HepG2 (cell line): ENCODE measurements at regions not wholly inside any gene's neighbourhood (a gene's known extent, or its start where the extent isn't known, plus 50 kb on each side); places are given as distances from the start of the nearest gene placed in this dataset.

ENCODE experiments used
- ATAC-seq: fragments of 200-7000 bp; cut with Tn5 transposase; 3 replicates; pipeline ENCODE4 v1.9.1; 2020; ENCODE audit warnings: mild to moderate bottlenecking, moderate library complexity
- BruUV-seq: library from RNA; stranded (reverse); fragments of 400-500 nt; replicated peaks from 2 replicates; lab custom pipeline; 2021; lab: Mats Ljungman, UMichigan
- CTCF ChIA-PET: fragments of 300-600 bp; formaldehyde crosslinking; extraction: SDS; loops from one replicate; lab custom pipeline; 2021; ENCODE audit warnings: low total read pairs, inconsistent platforms, low intra/inter-chr PET ratio; lab: Yijun Ruan, JAX
- POLR2A ChIA-PET: fragments of 350-600 bp; sonication (Branson Sonifier 250); formaldehyde crosslinking; loops from one replicate; lab custom pipeline; 2020; ENCODE audit warnings: antibody characterized with exemption, inconsistent platforms; lab: Yijun Ruan, JAX
- DNase-seq: peaks from one replicate; pipeline ENCODE4 v3.0.0-alpha.2; 2015; ENCODE audit warnings: low spot score
- FAIRE-seq: peaks from 3 replicates; lab custom pipeline; 2011; peaks lifted over from hg19 to GRCh38; lab: Jason Lieb, UNC
- H2AFZ ChIP-seq: one replicate; pipeline ENCODE4 v1.6.1; 2011; ENCODE audit warnings: low read length, inconsistent platforms
- H3K27ac ChIP-seq: fragments of 300-600 bp; 3 replicates; pipeline ENCODE4 v1.8.0; 2011; ENCODE audit warnings: mixed run types, mild to moderate bottlenecking, mixed read lengths, low read length, inconsistent platforms; ENCODE audit not compliant: insufficient read depth; ENCODE audit errors: extremely low read length
- H3K27me3 ChIP-seq, 2 experiments: fragments of 200-600 bp in 1 of 2; 2 replicates in 1 of 2; 3 replicates in 1 of 2; pipeline versions ENCODE4 v1.6.0 to v1.8.0; 2011; ENCODE audit warnings: low read length in 2 of 2, mild to moderate bottlenecking in 2 of 2, moderate library complexity in 2 of 2, inconsistent platforms in 1 of 2; ENCODE audit not compliant: insufficient read depth in 2 of 2, control insufficient read depth in 1 of 2
- H3K36me3 ChIP-seq, 2 experiments: fragments of 200-600 bp in 1 of 2; replicated peaks in 1 of 2; 2 replicates in 1 of 2; 3 replicates in 1 of 2; pipeline versions ENCODE4 v1.5.1 to v1.8.0; 2011; ENCODE audit warnings: low read length in 2 of 2, inconsistent platforms in 1 of 2; ENCODE audit not compliant: insufficient read depth in 2 of 2, control insufficient read depth in 1 of 2
- H3K4me1 ChIP-seq: 2 replicates; pipeline ENCODE4 v1.5.1; 2012; ENCODE audit warnings: low read length, inconsistent platforms; ENCODE audit not compliant: insufficient read depth
- H3K4me2 ChIP-seq: 2 replicates; pipeline ENCODE4 v1.6.0; 2011; ENCODE audit warnings: low read depth, low read length, inconsistent platforms
- H3K4me3 ChIP-seq, 3 experiments: fragments of 200-600 bp in 1 of 3; sonication (generic), shearing (Covaris generic) in 1 of 3; replicated peaks in 1 of 3; 2 replicates each; pipeline ENCODE4 v1.5.1; 2011 to 2016; ENCODE audit warnings: low read length in 3 of 3, inconsistent platforms in 2 of 3, low read depth in 2 of 3, mild to moderate bottlenecking in 2 of 3, control low read depth in 1 of 3, mixed read lengths in 1 of 3; ENCODE audit not compliant: insufficient read depth in 1 of 3
- H3K79me2 ChIP-seq: one replicate; pipeline ENCODE4 v1.6.1; 2011; ENCODE audit warnings: low read length, inconsistent platforms; ENCODE audit not compliant: insufficient read depth
- H3K9ac ChIP-seq: 2 replicates; pipeline ENCODE4 v1.6.0; 2011; ENCODE audit warnings: mild to moderate bottlenecking, low read depth, low read length, inconsistent platforms; ENCODE audit not compliant: insufficient read depth
- H3K9me3 ChIP-seq: 2 replicates; pipeline ENCODE4 v1.5.1; 2012; ENCODE audit warnings: mild to moderate bottlenecking, low read length
- H4K20me1 ChIP-seq: 2 replicates; pipeline ENCODE4 v1.6.0; 2011; ENCODE audit warnings: inconsistent platforms, mild to moderate bottlenecking, low read length, moderate library complexity; ENCODE audit not compliant: insufficient read depth
- CENPX ChIP-seq: sonication (generic); formaldehyde crosslinking; IDR thresholded peaks from 2 replicates; pipeline ENCODE4 v1.9.0; 2021; ENCODE audit warnings: mild to moderate bottlenecking, missing genetic modification reagents, moderate library complexity
- HNF4G ChIP-seq, 2 experiments: sonication (generic) in 1 of 2; formaldehyde crosslinking in 1 of 2; IDR thresholded peaks; 2 replicates each; pipeline versions ENCODE4 v1.4.0 to v1.6.1; 2011 to 2020; ENCODE audit warnings: borderline replicate concordance in 2 of 2, low read depth in 2 of 2, mild to moderate bottlenecking in 2 of 2, low read length in 1 of 2, missing genetic modification reagents in 1 of 2, moderate library complexity in 1 of 2
- MAFF ChIP-seq: IDR thresholded peaks from 2 replicates; pipeline ENCODE4 v1.6.1; 2011; ENCODE audit warnings: low read depth, low read length, improper control_type of control experiment
- RAD51 ChIP-seq: fragments of 450-650 bp; IDR thresholded peaks from 2 replicates; pipeline ENCODE4 v1.6.1; 2016; ENCODE audit warnings: borderline replicate concordance
- TMF1 ChIP-seq: sonication (generic); formaldehyde crosslinking; IDR thresholded peaks from 2 replicates; pipeline ENCODE4 v1.8.1; 2022; ENCODE audit warnings: low read depth, missing genetic modification reagents
- XBP1 ChIP-seq: sonication (generic); formaldehyde crosslinking; IDR thresholded peaks from 2 replicates; pipeline ENCODE4 v1.5.0; 2020; ENCODE audit warnings: missing genetic modification reagents
- ZHX1 ChIP-seq: sonication (generic); formaldehyde crosslinking; IDR thresholded peaks from 2 replicates; pipeline ENCODE4 v1.8.1; 2022; ENCODE audit warnings: low read depth, mild to moderate bottlenecking, missing genetic modification reagents
- ZNF143 ChIP-seq: sonication (generic); formaldehyde crosslinking; IDR thresholded peaks from 2 replicates; pipeline ENCODE4 v1.4.0; 2020; ENCODE audit warnings: missing genetic modification reagents
- ZNF317 ChIP-seq: sonication (generic); formaldehyde crosslinking; IDR thresholded peaks from 2 replicates; pipeline ENCODE4 v1.5.0; 2020; ENCODE audit warnings: mild to moderate bottlenecking, missing genetic modification reagents
- ZNF383 ChIP-seq: sonication (generic); formaldehyde crosslinking; IDR thresholded peaks from 2 replicates; pipeline ENCODE4 v1.4.0; 2020; ENCODE audit warnings: missing genetic modification reagents, mild to moderate bottlenecking, borderline replicate concordance
- ZNF510 ChIP-seq: sonication (generic); formaldehyde crosslinking; IDR thresholded peaks from 2 replicates; pipeline ENCODE4 v1.4.0; 2020; ENCODE audit warnings: low read depth, mild to moderate bottlenecking, missing genetic modification reagents
- ZNF513 ChIP-seq: sonication (generic); formaldehyde crosslinking; conservative IDR thresholded peaks from 2 replicates; pipeline ENCODE4 v1.5.0; 2020; ENCODE audit warnings: missing genetic modification reagents
- ZNF543 ChIP-seq: sonication (generic); formaldehyde crosslinking; IDR thresholded peaks from 2 replicates; pipeline ENCODE4 v1.4.0; 2020; ENCODE audit warnings: mild to moderate bottlenecking, missing genetic modification reagents
- WGBS: methylation state at CpG from one replicate; pipeline ENCODE4 v1.1.6; 2017; ENCODE audit warnings: low lambda C conversion rate; 5-methylcytosine and 5-hydroxymethylcytosine counted together
- in situ Hi-C: cut with HindIII; loops from 2 replicates; pipeline ENCODE4 v1.10.0; 2017; ENCODE audit warnings: low pct_unique_long_range_greater_than_20kb; ENCODE audit not compliant: extremely low pct_ligation_motif_present
- intact Hi-C: fragments of 100-400 bp; cut with micrococcal nuclease; formaldehyde crosslinking; loops from one replicate; pipeline ENCODE4 v1.10.0; 2022; ENCODE audit not compliant: unreplicated experiment

- TF ChIP-seq HNF4G (IDR thresholded peaks at IDR 0.05; ENCODE audit: borderline replicate concordance, low read depth, low read length) (no peak), HNF4G (CRISPR knock-in tag; IDR thresholded peaks at IDR 0.05; ENCODE audit: borderline replicate concordance, low read depth) (no peak), ZNF510 (CRISPR knock-in tag) (no peak)
- TF ChIP-seq, all 625 proteins: peak for 0
Measured at GRCh38 chr2:237150186-237150585, 64.5 kb downstream of the COPS8 start (continued).

DNA sequence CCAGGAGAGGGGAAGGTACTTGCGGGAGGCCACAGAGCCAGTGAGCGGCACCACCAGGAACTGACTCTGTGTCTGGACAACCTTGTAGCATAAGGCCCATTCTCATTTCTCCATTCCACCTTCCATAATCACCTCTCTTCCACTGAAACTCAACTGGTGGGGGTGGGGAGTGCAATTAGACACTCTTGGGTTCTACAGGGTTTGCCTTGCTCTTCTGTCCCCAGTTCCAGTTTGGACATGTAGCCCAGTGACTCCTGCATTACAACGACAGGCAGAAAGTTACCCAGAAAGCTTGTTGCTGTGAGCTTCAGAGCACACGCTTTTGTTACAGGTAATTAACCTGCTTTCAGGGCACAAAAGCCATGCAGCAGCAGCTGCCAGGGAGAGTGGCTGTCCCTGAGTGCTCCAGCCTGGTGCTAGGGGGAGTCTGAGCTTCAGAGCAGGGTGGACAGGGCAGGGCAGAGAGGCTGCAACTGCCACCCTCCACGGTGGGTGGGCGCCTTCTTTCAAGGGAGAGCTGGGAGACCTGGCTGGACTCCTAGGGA, 65.2 kb downstream of the COPS8 start:
- ATAC-seq = no peak
- no peak overlapping the region for H3K27ac ChIP-seq
- no peaks in the 10 kb centered on the region for H4K20me1 ChIP-seq
- H3K9ac ChIP-seq = no peak overlapping the region
- BruUV-seq = no TSS peak
- no peak overlapping the region for H2AFZ ChIP-seq
- H3K4me2 ChIP-seq = no peak overlapping the region
- POLR2A ChIA-PET = no interaction called here
- no peaks in the 10 kb centered on the region for H3K4me1 ChIP-seq
- H3K4me3 ChIP-seq = no peak overlapping the region
- intact Hi-C loops = no loop called here
- no peaks in the 10 kb centered on the region for H3K36me3 ChIP-seq
- H3K9me3 ChIP-seq = peaks cover 22% of the 10 kb centered on the region
- DNase-seq = no peak
- peaks cover 0 to 10% of the 10 kb centered on the region in 2 experiments; a peak in 1 of 5 replicates for H3K27me3 ChIP-seq
- in situ Hi-C loops = loop anchor here (10.0 kb wide), 2 partner anchors 174 to 264 kb away; partner anchors contain the start of gene COL6A3
- no peak for FAIRE-seq
- WGBS = 39% methylated on average over 6 of the region's 6 CpGs
- TF ChIP-seq MAFF = no peak
- TF ChIP-seq ZNF543 (CRISPR knock-in tag) = no peak
- no peak for TF ChIP-seq ZNF317 (CRISPR knock-in tag)
- no peak for TF ChIP-seq CENPX (CRISPR knock-in tag)
- no peak for TF ChIP-seq RAD51
- TF ChIP-seq XBP1 (CRISPR knock-in tag) = no peak
- no peak for TF ChIP-seq TMF1 (CRISPR knock-in tag)
- no peak for TF ChIP-seq ZHX1
- TF ChIP-seq ZNF513 (CRISPR knock-in tag) = no peak
- no peak for TF ChIP-seq ZNF383
- no peak for TF ChIP-seq ZNF143
- TF ChIP-seq, all 625 proteins: peak for 0
- no peaks in the 10 kb centered on the region for H3K79me2 ChIP-seq
- CTCF ChIA-PET = no interaction called here
